CD4-positive, alpha-beta T cell treated with Interleukin-10 for 1 hour (primary cell): ENCODE measurements at regions not wholly inside any gene's neighbourhood (a gene's known extent, or its start where the extent isn't known, plus 50 kb on each side); places are given as distances from the start of the nearest gene placed in this dataset.
"Not testable (repeated sequence)": the region's sequence is repeated elsewhere in the genome, so short reads cannot be mapped to it uniquely, and the experiment has no call there.

Experiments used
- DNase-seq: peaks from one replicate; pipeline ENCODE4 v3.0.0-alpha.2; 2020

DNA sequence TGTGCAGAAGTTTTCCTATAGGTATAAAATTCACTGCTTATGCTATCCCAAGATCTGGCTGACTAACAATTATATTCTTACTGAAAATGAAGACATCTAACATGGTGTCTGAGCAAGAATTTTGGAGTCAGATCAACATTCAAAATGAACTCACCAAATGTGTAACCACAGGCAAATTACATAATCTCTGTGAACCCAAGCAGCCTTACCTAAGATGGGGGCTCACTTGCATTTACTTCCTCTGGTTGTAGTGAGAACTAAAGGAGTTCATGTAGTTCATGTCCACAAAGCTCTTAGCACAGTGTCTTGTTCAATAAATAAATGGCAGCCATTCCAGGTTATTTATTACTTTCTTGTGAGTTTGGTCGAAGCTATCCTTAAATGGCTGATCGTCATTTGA lies 163.9 kb upstream of the LCORL start:
- no peak for DNase-seq

DNA sequence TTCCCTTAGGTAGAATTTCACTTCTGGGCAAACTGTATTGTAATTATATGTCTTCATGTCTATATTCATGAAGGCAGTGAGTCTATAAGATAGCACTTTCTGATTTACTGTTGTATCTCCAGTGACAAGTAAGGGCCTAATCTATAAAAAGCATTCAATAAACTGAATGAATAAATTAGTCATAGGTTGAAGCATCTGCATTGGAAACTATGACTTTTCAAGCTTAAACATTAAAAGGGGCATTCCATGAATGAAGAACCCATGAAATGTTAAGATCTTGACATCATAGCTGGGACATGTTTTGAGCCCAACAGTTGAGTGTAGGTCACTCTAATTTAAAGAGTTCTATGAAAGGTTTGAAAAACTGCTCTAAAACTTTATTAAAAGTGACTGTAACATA lies 159.3 kb upstream of the LCORL start:
- DNase-seq, result no peak

DNA sequence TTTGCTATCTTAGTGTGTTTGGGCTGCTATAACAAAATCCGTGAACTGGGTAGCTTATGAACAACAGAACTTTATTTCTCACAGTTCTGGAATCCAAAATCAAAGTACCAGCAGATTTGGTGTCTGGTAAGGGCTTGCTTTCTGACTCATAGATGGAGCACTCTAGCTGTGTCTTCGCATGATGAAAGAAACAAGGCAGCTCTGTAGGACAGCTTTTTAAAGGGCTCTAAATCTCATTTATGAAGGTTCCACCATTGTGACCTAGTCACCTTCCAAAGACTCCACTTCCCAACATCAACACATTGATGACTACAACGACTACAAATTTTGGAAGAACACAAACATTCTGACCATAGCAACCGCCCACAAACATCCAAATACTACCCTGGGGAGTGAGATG lies 158.6 kb upstream of the LCORL start:
- no peak for DNase-seq

DNA sequence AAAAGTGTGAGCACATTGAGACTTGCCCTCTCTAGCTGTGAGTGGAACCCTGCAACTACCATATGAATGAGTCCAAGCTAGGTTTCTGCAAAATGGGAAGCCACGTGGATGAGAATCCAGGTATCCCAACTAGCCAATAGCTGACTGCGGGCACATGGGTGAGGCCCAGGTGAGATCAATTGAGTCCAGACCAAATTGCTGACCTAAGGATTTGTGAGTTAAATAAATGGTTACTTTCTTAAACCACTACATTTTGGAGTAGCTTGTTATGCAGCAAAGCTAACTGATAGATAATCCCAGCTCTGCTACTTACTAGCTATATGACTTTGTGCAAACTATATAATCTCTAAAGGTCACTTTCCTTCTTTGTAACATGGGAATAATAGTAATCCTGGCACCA lies 150.3 kb upstream of the LCORL start:
- DNase-seq, result no peak

DNA sequence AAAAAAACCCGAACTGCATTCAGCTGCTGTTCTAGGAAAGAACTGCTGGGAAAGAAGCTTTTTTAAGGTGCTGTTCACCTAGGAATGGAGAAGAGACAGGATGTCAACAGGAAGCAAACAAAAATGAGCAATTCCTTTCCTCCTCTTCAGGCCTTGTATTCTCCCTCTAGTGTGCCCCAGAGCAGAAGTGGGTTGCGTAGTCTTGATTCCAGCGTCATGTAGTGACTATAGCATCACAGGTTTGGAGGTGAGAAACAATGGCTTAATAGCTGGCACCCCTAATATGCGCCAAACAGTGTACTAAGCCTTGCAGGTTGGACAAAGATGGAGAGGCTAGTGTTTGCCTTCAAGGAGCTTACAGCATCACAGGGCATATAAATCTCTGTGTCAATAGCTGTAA lies 146.3 kb upstream of the LCORL start:
- no peak for DNase-seq

DNA sequence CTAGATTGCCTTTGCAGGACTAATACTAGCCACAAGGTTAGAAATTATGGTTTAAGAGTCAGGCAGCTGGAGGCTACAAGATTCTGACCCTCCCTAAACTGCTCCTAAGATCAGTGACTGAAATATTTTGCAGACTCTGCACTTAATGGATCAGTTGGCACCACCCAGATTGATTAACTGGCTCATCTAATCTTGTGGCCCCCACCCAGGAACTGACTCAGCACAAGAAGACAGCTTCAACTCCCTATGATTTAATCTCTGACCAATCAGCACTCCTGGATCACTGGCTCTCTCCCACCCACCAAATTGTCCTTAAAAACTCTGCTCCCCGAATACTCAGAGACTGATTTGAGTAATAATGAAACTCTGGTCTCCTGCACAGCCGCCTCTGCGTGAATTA lies 145.4 kb upstream of the LCORL start:
- DNase-seq, result no peak

DNA sequence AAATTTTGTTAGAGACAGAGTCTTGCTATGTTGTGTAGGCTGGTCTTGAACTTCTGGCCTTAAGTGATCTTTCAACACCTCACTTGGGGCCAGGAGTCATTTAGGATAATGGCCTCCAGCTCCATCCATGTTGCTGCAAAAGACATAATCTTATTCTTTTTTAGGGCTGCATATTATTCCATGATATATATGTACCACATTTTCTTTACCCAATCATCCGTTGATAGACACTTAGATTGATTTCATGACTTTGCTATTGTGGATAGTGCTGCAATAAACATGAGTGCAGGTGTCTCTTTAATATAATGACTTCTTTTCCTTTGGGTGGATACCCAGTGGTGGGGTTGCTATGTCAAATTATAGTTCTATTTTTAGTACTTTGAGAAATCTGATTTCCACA lies 140.9 kb upstream of the LCORL start:
- DNase-seq, result no peak

DNA sequence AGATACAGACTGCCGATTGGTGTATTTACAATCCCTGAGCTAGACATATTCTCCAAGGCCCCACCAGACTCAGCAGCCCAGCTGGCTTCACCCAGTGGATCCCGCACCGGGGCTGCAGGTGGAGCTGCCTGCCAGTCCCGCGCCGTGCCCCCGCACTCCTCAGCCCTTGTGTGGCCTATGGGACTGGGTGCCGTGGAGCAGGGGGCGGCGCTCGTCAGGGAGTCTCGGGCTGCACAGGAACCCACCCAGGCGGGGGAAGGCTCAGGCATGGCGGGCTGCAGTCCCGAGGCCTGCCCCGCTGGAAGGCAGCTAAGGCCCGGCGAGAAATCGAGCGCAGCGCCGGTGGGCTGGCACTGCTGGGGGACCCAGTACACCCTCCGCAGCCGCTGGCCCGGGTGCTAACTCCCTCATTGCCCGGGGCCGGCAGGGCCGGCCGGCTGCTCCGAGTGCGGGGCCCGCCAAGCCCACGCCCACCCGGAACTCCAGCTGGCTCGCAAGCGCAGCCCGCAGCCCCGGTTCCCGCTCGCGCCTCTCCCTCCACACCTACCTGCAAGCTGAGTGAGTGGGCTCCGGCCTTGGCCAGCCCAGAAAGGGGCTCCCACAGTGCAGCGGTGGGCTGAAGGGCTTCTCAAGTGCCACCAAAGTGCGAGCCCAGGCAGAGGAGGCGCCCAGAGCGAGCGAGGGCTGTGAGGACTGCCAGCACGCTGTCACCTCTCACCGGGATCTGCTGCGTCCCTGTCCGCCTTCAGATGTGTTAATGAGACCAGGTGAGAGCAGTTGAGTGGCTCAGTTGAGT lies 137.8 kb upstream of the LCORL start:
- not testable (repeated sequence) for DNase-seq

DNA sequence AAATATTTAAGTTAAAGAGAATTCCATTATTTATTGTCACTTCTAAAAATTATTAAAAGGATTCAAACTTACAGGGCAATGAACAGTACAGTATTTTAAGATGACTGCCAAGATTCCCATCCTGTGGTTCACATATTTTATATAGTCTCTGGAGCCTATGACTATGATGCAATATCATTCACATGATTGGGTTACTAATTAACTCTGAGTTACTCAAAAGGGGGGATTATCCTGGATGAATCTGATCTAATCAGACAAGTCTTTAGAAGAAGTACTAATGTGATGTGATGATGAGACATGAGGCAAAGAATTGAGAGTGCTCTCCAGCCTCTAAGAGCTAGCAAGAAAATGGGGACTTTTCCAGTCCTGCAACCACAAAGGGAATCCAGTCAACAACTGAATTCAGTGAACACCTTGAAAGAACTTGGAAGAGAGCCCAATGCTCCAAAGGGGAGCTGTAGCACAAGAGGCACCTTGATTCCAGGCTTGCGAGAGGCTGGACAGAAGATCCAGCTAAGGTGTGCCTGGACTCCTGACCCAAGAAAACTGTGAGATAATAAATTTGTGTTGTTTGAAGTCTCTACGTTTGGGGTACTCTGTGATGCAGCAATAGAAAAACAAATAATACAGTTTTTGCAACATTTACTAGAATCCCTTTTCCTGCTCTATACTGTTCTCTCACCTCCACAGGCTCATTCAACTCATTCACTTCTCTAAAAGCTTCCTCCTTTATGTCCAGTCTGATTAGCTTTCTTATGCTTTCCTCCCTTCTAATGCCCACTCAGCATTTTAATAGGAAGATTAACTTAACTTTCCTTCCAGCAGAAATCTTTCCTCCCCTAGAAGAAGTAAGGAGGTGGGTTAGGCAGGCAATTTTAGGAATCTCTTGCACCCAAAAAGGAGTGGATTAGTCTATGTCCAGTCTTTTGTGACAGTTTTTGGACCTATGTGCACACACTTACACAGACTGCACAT lies 133.8 kb upstream of the LCORL start:
- DNase-seq, result no peak

DNA sequence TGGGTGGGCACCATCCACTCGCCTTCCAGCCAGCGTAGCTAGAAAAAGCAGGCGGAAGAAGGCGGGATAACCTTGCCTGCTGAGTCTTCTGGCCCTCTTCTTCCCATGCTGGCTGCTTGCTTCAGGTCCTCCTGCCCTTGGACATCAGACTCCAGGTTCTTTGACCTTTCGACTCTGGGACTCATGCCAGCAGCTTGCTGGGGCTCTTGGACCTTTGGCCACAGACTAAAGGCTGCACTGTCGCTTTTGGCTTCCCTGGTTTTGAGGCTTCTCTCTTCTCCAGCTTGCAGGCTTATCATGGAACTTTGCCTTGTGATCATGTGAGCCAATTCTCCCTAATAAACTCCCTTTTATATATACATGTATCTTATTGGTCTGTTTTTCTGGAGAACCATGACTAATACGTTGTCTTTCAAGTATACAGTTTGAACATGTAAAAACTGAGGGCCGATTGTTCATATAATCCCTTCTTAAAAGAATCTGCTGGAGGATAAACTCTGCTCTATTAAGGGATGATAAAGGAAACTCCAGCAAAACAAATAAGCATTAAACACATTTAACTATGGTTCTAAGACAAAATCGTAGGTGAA lies 116.6 kb upstream of the LCORL start:
- DNase-seq, result no peak

DNA sequence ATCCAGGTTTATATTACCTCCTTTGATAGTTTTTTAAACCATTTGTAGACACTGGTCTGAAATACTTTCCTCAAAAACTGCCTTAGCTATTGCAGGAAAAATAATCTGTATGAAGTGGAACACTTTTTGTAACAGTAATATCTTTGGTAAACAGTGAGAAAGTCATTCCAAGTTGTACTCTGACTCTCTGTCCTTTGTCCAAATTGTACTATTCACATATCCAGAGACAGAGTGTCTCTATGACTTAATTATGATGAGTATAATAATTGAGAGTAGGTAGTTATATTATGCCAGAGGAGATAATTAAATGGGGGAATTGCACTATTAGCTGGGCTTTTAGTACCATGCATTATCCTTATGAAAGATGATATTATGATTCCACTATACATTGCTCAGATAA lies 112.6 kb upstream of the LCORL start:
- DNase-seq, result no peak

DNA sequence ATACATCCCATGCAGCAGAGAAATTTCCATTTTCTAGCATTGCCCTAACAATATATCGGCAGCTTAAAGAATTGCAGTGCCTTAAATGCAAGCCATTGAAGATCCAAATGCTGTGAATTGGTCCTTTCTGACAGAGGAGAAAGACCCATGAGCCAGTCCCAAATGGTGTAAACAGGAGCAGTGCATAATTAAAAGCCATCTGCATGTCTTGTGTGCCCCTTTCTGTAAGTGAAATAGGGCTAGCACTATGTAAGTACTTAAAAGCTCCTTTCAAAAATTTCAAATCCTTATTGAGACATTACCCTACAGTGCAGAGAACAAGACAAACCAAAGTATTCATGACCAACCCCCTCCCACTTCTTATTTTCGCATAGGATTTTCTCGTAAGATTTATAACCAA lies 108.7 kb upstream of the LCORL start:
- DNase-seq, result no peak

DNA sequence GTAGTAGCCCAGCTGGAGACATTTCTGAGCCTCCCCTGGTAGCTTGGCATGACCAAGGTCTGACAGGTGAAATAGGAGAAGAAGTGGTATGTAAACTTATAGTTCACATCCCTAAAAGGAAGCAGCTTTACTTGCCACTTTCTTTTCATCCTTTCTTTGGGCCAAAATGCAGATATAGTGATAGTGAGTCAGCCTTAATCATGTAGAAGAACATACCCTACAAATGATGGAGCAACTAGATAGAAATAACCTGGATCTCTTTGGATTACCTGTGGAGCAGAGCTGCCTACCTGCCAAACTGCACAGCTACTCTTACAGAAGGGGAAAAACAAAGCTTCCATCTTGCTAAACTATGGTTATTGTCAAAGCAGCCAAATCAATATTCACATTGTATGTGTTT lies 106.7 kb upstream of the LCORL start:
- no peak for DNase-seq

DNA sequence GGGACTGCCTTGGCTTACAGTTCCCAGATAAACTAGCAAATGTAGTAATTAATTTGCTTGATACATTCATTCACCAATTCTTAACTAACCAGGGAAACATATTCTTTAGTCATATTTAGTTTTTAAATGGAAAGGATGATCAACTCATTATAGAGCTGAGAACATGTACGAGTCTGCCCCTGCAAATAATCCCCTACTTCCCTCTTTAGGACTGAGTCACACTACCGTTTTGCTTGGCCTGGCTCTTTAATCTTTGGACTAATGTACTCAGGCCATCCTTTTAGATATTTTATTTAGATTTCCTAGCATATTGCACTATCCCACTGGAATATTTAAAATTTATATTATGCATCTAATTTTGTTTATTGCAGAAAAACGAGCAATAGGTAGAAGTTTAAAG lies 105.5 kb upstream of the LCORL start:
- no peak for DNase-seq

DNA sequence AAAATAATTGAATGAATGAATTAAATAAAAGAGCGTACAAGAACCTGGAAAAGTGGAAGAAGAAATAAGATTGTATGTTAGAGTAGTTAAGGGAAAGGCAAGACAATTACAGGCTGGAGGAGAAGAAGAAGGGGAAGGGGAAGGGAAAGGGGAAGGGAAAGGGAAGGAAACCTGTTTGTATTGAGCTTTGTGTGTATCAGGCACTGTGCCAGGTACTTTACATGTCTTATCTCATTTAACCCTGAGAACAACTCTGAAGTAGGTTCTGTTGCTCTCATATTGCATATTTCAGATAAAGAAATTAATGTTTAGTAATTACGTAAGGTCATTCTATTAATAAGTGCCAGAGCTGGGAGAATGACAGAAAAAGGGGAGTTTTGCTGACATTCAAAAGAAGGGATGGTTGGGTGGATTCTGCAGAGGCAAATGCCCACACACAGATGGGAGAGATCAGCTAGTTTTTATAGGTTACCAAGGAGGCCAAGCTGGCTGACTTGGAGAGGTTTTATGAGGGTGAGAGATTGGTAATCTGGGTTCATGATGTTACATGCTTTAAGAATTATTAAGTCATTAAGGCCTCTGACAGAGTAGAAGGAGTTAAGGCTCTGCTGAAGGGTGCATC lies 92.3 kb upstream of the LCORL start:
- no peak for DNase-seq

DNA sequence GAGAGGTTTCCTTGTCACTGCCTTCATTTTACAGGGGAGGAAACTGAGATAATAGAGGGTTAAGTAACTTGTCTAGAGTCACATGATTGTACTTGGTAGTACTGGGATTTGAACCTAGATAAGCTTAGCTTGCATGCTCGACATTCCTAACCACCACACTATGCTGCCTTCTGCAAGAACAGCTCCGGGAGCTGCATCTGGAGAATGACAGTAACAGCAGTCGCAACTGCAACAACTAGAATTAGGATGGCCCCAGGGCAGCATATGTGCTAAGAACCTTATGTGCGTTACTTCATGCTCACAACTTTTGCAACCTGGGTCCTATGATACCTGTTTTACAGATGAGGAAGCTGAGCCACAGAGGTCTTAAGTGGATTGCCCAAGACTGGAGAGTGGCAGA lies 89.5 kb upstream of the LCORL start:
- no peak for DNase-seq

DNA sequence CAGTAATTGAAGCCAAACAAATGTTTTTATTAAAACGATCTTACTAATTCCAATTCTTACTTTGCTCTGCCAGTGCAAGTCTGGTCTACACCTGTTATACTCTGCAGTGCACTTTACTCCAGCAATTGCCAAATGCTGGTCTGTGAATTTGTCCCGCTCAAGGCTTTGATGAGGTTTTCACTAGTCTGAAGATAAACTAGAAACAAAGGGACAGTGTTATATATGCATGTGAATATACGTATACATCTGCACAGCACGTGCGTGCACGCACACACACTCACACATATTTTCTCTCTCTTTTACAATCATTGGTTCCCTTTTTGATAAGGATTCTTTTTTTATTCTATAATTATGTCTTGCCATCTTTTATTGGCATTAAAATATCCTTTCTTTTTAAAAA lies 88.5 kb upstream of the LCORL start:
- no peak for DNase-seq

DNA sequence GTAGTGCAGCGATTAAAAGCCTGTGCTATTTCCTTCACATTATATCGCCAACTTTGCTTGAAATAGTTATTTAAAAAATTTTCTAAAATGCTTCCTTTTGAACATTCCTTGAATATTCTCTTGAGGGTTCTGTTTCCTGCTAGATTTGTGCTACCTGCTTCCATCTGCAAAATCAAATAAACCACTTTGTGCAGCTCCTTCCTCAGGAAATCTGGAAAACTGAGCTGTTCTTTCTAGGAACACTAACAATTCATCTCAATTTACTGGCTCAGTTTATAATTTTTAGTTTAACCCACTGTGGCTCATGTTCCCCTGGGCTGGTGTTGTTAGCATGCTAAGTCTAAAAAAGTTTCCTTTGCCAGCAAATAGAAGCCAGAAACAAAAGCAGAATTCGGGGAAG lies 88.1 kb upstream of the LCORL start:
- no peak for DNase-seq

DNA sequence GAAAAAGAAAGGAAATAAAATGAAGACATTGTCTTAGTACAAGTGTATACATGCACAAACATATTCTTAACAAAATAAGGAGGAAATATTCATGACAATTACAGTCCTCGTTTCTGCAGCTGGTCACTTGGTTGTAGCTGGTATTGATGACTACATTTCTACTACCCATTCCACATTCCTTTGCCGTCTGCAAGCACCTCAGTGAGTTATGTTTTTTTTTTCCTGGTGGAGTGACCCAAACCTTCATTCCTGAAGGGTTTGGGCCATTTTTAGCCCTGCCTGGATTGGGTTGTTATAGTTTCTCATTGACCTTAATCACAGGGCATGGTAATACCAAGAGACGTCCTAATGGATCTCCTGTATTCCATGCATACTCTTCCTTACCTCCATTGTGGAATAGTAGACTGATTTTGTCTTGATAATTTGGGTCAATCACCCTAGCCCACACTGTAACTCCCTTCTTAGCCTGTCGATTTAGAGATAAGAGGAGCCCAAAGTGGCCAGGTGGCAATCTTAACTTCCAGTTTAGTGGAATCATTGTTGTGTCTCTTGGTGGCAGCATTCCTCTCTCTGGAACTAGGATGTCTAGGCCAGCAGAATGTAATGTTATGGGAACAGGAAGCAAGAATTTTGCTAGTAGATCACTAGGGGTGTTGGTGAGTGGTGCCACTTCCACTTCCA lies 86.4 kb upstream of the LCORL start:
- not testable (repeated sequence) for DNase-seq

DNA sequence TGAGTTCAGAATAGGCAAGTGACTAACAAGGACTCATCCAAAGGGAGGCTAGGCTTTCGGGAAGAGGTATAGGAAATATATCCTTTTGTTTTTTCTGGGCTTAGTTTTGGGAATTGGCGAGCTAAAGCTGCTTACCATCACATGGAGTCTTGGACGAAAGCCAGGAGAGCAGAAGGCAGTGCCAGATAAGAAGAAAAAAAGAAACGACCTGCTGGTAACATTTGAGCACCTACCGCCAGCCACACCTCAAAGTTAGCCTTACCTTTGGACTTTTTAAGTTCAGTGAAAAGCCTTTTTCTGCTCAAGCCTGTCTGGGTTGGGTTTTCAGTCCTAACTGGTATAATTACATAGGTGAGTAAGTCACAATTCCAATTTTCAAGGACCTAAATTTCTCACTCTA lies 85.1 kb upstream of the LCORL start:
- no peak for DNase-seq

DNA sequence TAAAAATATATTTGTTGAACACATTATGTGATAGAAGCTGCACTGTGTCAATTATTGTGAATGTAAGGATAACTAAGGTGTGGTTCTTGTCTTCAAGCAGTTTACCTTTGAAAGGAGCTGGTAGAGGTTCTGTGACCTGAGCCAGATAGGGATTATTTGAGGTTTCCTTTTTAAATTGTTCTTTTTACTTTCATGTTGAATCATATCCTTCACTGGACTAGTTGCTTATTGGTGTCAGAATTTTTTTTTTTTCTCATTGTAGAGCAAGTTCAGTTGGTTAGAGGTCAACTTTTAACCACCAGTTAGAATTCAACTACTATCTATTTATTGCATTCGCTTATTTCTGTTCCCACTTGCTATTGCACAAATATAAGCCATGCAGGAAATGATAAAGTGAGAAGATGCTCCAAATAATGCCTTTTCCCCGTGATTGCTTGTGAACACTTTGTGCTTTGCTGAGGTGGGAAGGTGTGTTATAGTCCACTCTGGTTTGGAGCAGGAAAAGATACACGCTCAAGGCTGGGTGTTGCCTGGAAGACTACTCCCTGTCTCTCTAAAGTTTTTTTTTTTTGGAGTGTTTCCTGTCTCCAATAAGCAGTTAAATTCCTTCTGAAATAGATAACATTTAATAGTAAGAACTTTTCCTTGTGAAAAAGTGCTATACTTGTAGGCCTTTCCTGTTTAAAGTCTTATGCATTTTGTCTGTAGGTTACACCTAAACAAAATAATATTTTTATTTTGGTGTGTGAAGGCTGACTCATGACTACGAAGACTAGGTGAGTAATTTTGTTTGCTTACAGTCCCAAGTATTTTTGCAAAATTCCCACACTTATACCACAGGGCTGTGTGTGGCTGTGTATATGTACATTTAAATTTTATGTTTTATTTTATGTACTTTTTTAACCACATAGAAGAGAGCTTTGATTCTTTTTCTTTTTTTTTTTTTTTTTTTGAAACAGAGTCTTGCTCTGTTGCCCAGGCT lies 83.8 kb upstream of the LCORL start:
- DNase-seq, result no peak
